KMS-11 (cell line): ENCODE measurements at regions not wholly inside any gene's neighbourhood (a gene's known extent, or its start where the extent isn't known, plus 50 kb on each side); places are given as distances from the start of the nearest gene placed in this dataset.

Source experiments
- H2AFZ ChIP-seq: fragments of 200-600 bp; sonication (generic); 2 replicates; pipeline ENCODE4 v1.6.1; 2016; ENCODE audit warnings: antibody characterized with exemption, mixed run types, low read depth
- H3K27ac ChIP-seq: fragments of 200-600 bp; sonication (generic); 2 replicates; pipeline ENCODE4 v1.6.1; 2016; ENCODE audit warnings: mild to moderate bottlenecking, mixed run types
- H3K27me3 ChIP-seq: fragments of 200-600 bp; sonication (generic); 2 replicates; pipeline ENCODE4 v1.6.1; 2017; ENCODE audit warnings: mild to moderate bottlenecking, low read depth, mixed run types, moderate library complexity; ENCODE audit not compliant: insufficient read depth
- H3K36me3 ChIP-seq: fragments of 200-600 bp; sonication (generic); 2 replicates; pipeline ENCODE4 v1.6.1; 2017; ENCODE audit warnings: mild to moderate bottlenecking, mixed run types; ENCODE audit not compliant: insufficient read depth
- H3K4me1 ChIP-seq: fragments of 200-600 bp; sonication (generic); 2 replicates; pipeline ENCODE4 v1.6.1; 2016; ENCODE audit warnings: mild to moderate bottlenecking, low read depth, mixed run types; ENCODE audit not compliant: poor library complexity, severe bottlenecking
- H3K4me2 ChIP-seq: fragments of 200-600 bp; sonication (generic); 2 replicates; pipeline ENCODE4 v1.7.0; 2016; ENCODE audit warnings: mild to moderate bottlenecking, mixed run types
- H3K4me3 ChIP-seq: fragments of 200-600 bp; sonication (generic); IDR thresholded peaks from 2 replicates; pipeline ENCODE4 v1.6.1; 2017; ENCODE audit warnings: low read depth, low read length, mixed read lengths; ENCODE audit not compliant: insufficient read depth
- H3K79me2 ChIP-seq: fragments of 200-600 bp; sonication (generic); 2 replicates; pipeline ENCODE4 v1.6.1; 2016; ENCODE audit warnings: low read depth, mixed run types; ENCODE audit not compliant: insufficient read depth
- H3K9ac ChIP-seq: fragments of 200-600 bp; sonication (generic); 2 replicates; pipeline ENCODE4 v1.6.1; 2016; ENCODE audit warnings: mild to moderate bottlenecking, mixed run types
- H4K20me1 ChIP-seq: fragments of 200-600 bp; sonication (generic); 2 replicates; pipeline ENCODE4 v1.6.1; 2016; ENCODE audit warnings: mild to moderate bottlenecking, mixed run types; ENCODE audit not compliant: insufficient read depth
- CTCF ChIP-seq: fragments of 200-600 bp; sonication (generic); conservative IDR thresholded peaks from 2 replicates; pipeline ENCODE4 v1.6.1; 2017; ENCODE audit warnings: low read depth, mild to moderate bottlenecking, antibody characterized with exemption, low read length, moderate library complexity, mixed read lengths

- H3K79me2 ChIP-seq, result no peaks in the 10 kb centered on the region
- H2AFZ ChIP-seq, result no peak overlapping the region
- no peaks in the 10 kb centered on the region for H3K36me3 ChIP-seq
- H4K20me1 ChIP-seq, result no peaks in the 10 kb centered on the region
- no peak for TF ChIP-seq CTCF
- no peaks in the 10 kb centered on the region for H3K4me1 ChIP-seq
- H3K27ac ChIP-seq, result no peak overlapping the region
- H3K4me2 ChIP-seq, result no peak overlapping the region
- no peaks in the 10 kb centered on the region for H3K27me3 ChIP-seq
- H3K4me3 ChIP-seq, result no peak overlapping the region
- H3K9ac ChIP-seq, result no peak overlapping the region
Observed at GRCh38 chr13:88701551-88701950, 1030.4 kb downstream of the SLITRK5 start.

DNA sequence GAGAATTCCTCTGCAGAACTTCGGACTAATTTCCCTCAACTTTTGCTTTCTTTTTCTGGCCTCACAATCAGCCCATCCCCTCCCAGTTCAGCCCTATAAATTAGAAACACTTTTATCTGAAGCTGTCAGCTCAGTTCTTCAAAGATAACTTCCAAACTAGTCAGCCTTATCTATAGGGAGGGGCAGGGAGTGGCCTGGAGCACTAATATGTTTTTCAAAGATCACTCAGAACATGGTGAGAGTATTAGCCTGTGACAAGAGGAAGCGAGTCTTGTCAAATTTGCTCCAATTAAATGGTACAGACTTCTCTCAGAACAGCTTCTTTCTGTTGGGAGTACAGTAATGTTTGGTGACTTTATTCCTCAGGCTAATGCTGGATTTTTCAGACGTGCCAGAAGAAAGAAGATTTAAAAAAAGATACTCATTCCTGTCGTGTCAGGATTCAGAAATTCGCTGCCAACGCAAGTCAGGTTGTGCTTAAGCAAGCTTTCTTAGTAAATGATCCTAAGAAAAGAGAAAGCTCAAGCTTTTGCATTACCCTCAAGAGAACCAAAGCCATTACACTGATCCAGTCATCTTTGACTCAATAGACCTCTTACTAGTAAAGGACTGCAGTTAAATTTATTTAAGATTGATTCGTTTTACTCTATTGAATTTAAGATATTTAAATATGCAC, 1033.6 kb downstream of the SLITRK5 start:
- Histone ChIP-seq H3K4me2 (no peak overlapping the region), H3K36me3 (no peaks in the 10 kb centered on the region), H3K27ac (no peak overlapping the region), H3K9ac (no peak overlapping the region), H3K4me3 (no peak overlapping the region), H3K4me1 (no peaks in the 10 kb centered on the region), H3K27me3 (no peaks in the 10 kb centered on the region), H2AFZ (no peak overlapping the region), H4K20me1 (no peaks in the 10 kb centered on the region), H3K79me2 (no peaks in the 10 kb centered on the region)
- no peak for TF ChIP-seq CTCF

DNA sequence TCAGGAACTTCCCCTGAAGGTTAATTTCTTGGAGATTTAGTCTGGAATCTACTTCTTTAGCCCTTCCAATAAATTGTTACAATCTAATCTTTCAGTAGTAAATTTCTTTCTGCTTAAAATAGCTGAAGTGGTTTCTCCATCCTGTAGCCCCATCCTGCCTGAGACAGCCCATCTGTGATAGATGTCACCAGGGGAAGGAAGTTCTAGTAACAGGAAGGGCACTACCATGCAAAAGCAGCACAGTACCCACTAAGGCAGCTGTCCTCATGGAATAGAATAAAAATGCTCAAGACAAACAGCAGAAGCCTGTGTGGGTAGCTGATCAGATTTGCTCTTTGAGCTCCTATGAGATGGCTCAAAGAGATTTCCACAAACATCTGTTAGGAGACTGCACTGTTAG, 1036.5 kb downstream of the SLITRK5 start:
- no peak overlapping the region for H3K9ac ChIP-seq
- H3K4me1 ChIP-seq, result no peaks in the 10 kb centered on the region
- H3K27me3 ChIP-seq, result no peaks in the 10 kb centered on the region
- H3K36me3 ChIP-seq, result no peaks in the 10 kb centered on the region
- no peak for TF ChIP-seq CTCF
- no peak overlapping the region for H2AFZ ChIP-seq
- H3K27ac ChIP-seq, result no peak overlapping the region
- H3K4me3 ChIP-seq, result no peak overlapping the region
- H4K20me1 ChIP-seq, result no peaks in the 10 kb centered on the region
- no peaks in the 10 kb centered on the region for H3K79me2 ChIP-seq
- H3K4me2 ChIP-seq, result no peak overlapping the region

DNA sequence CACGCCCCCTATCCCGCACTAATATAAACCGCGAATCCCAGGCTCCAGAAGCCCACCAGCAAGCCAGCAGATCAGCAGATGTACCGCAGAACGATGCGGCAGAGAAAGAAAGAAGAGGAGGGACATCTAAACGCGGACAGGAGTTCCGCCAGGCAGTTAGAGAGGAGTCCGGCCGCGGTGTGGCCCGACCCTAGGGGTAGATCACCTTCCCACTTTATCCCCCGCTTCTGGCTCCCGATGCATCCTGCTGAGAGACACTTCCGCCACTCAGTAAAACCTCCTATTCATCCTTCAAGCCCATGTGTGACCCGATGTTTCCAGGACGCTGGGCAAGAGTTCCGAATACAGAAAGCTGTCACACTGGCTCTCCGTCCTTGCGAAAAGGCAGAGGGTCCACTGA, 1046.8 kb downstream of the SLITRK5 start:
- no peak overlapping the region for H3K27ac ChIP-seq
- H2AFZ ChIP-seq, result no peak overlapping the region
- no peaks in the 10 kb centered on the region for H3K79me2 ChIP-seq
- no peaks in the 10 kb centered on the region for H4K20me1 ChIP-seq
- no peak overlapping the region for H3K4me3 ChIP-seq
- H3K4me2 ChIP-seq, result no peak overlapping the region
- no peak for TF ChIP-seq CTCF
- no peak overlapping the region for H3K9ac ChIP-seq
- H3K4me1 ChIP-seq, result no peaks in the 10 kb centered on the region
- no peaks in the 10 kb centered on the region for H3K27me3 ChIP-seq
- no peaks in the 10 kb centered on the region for H3K36me3 ChIP-seq
